ENCODE measurements at regions not wholly inside any gene's neighbourhood (a gene's known extent, or its start where the extent isn't known, plus 50 kb on each side); places are given as distances from the start of the nearest gene placed in this dataset.

- DNase-seq: no peak
Observed at GRCh38 chr18:40695526-40695925, 1259.5 kb upstream of the PIK3C3 start.

GRCh38 chr18:40692871-40693270, 1262.2 kb upstream of the PIK3C3 start:
- no peak for DNase-seq

- DNase-seq: no peak
Observed at GRCh38 chr18:40690062-40690461, 1265.0 kb upstream of the PIK3C3 start.

- DNase-seq: no peak
Observed at GRCh38 chr18:40687399-40687798, 1267.6 kb upstream of the PIK3C3 start.

- DNase-seq: no peak
Observed at GRCh38 chr18:40686836-40687235, 1268.2 kb upstream of the PIK3C3 start.

- DNase-seq: no peak
Observed at GRCh38 chr18:40685219-40685618, 1269.8 kb upstream of the PIK3C3 start.

- DNase-seq: no peak
Observed at GRCh38 chr18:40678318-40678717, 1276.7 kb upstream of the PIK3C3 start.

- DNase-seq: no peak
Observed at GRCh38 chr18:40676668-40677067, 1278.4 kb upstream of the PIK3C3 start.

GRCh38 chr18:40673150-40673549, 1281.9 kb upstream of the PIK3C3 start:
- DNase-seq: no peak

GRCh38 chr18:40672590-40672989, 1282.4 kb upstream of the PIK3C3 start:
- no peak for DNase-seq

- no peak for DNase-seq
Observed at GRCh38 chr18:40670668-40671375, 1284.2 kb upstream of the PIK3C3 start.

GRCh38 chr18:40662898-40663437, 1292.1 kb upstream of the PIK3C3 start:
- no peak for DNase-seq

GRCh38 chr18:40653682-40654081, 1301.4 kb upstream of the PIK3C3 start:
- DNase-seq: no peak

GRCh38 chr18:40652321-40652720, 1302.7 kb upstream of the PIK3C3 start:
- no peak for DNase-seq

- DNase-seq: no peak
Observed at GRCh38 chr18:40651163-40651562, 1303.9 kb upstream of the PIK3C3 start.

GRCh38 chr18:40642692-40643229, 1312.3 kb upstream of the PIK3C3 start:
- DNase-seq: no peak

- no peak for DNase-seq
Observed at GRCh38 chr18:40631319-40631718, 1323.7 kb upstream of the PIK3C3 start.

- DNase-seq: no peak
Observed at GRCh38 chr18:40630496-40630895, 1324.5 kb upstream of the PIK3C3 start.

GRCh38 chr18:40624959-40625358, 1330.1 kb upstream of the PIK3C3 start:
- DNase-seq: no peak

- no peak for DNase-seq
Observed at GRCh38 chr18:40613721-40614120, 1341.3 kb upstream of the PIK3C3 start.

- no peak for DNase-seq
Observed at GRCh38 chr18:40612356-40612755, 1342.7 kb upstream of the PIK3C3 start.

GRCh38 chr18:40608226-40608625, 1346.8 kb upstream of the PIK3C3 start:
- no peak for DNase-seq

- no peak for DNase-seq
Observed at GRCh38 chr18:40607542-40608148, 1347.4 kb upstream of the PIK3C3 start.

- DNase-seq: no peak
Observed at GRCh38 chr18:40606996-40607395, 1348.0 kb upstream of the PIK3C3 start.
